K562 (cell line): ENCODE measurements at regions not wholly inside any gene's neighbourhood (a gene's known extent, or its start where the extent isn't known, plus 50 kb on each side); places are given as distances from the start of the nearest gene placed in this dataset.

Experiments
- ATAC-seq: fragments of 200-7000 bp; cut with Tn5 transposase; 3 replicates; pipeline ENCODE4 v1.9.1; 2020; ENCODE audit warnings: moderate library complexity
- BruUV-seq: library from RNA; stranded (reverse); fragments of 400-500 nt; replicated peaks from 2 replicates; lab custom pipeline; 2021; lab: Mats Ljungman, UMichigan
- CTCF ChIA-PET: fragments of 300-600 bp; formaldehyde crosslinking; extraction: SDS; loops from one replicate; lab custom pipeline; 2021; ENCODE audit warnings: low intra/inter-chr PET ratio; lab: Yijun Ruan, JAX
- POLR2A ChIA-PET: fragments of 300-600, 350-650 bp; sonication (Branson Sonifier 250); formaldehyde crosslinking; extraction: SDS; loops from one replicate; lab custom pipeline; 2021; ENCODE audit warnings: antibody characterized with exemption, inconsistent platforms; lab: Yijun Ruan, JAX
- DNase-seq, 4 experiments: peaks; one replicate each; pipeline versions ENCODE4 v3.0.0 to v3.0.0-alpha.2; 2011 to 2018; ENCODE audit warnings: low spot score in 3 of 4, mixed read lengths in 3 of 4; ENCODE audit errors: extremely low read depth in 1 of 4
- FAIRE-seq: peaks from 2 replicates; lab custom pipeline; 2011; peaks lifted over from hg19 to GRCh38; lab: Jason Lieb, UNC
- H2AFZ ChIP-seq: 2 replicates; pipeline ENCODE4 v1.6.0; 2011; ENCODE audit warnings: low read depth, low read length, control low read depth, inconsistent platforms
- H3K27ac ChIP-seq: fragments of 200-600 bp; 3 replicates; pipeline ENCODE4 v1.8.0; 2011; ENCODE audit warnings: low read depth, mild to moderate bottlenecking, control low read depth, inconsistent platforms, low read length, moderate library complexity, mixed read lengths; ENCODE audit errors: extremely low read depth
- H3K27me3 ChIP-seq, 2 experiments: fragments of 300-600 bp in 1 of 2; 2 replicates in 1 of 2; 3 replicates in 1 of 2; pipeline versions ENCODE4 v1.6.0 to v1.8.0; 2011; ENCODE audit warnings: inconsistent platforms in 2 of 2, low read length in 2 of 2, mild to moderate bottlenecking in 1 of 2, mixed read lengths in 1 of 2, moderate library complexity in 1 of 2; ENCODE audit not compliant: control insufficient read depth in 2 of 2, insufficient read depth in 2 of 2
- H3K36me3 ChIP-seq: fragments of 300-600 bp; 3 replicates; pipeline ENCODE4 v1.8.0; 2011; ENCODE audit warnings: mild to moderate bottlenecking, low read length, inconsistent platforms; ENCODE audit not compliant: control insufficient read depth, insufficient read depth
- H3K4me1 ChIP-seq, 2 experiments: fragments of 200-600 bp in 1 of 2; replicated peaks in 1 of 2; 2 replicates in 1 of 2; 3 replicates in 1 of 2; pipeline versions ENCODE4 v1.5.1 to v1.8.0; 2011; ENCODE audit warnings: inconsistent platforms in 2 of 2, low read length in 2 of 2, mild to moderate bottlenecking in 1 of 2, mixed read lengths in 1 of 2, moderate library complexity in 1 of 2; ENCODE audit not compliant: control insufficient read depth in 2 of 2, insufficient read depth in 2 of 2
- H3K4me2 ChIP-seq: 2 replicates; pipeline ENCODE4 v1.6.1; 2011; ENCODE audit warnings: low read length, control low read depth, inconsistent platforms, mixed read lengths; ENCODE audit not compliant: insufficient read depth
- H3K4me3 ChIP-seq: fragments of 200-600 bp; sonication (generic), shearing (Covaris generic); 2 replicates; pipeline ENCODE4 v1.5.1; 2016; ENCODE audit warnings: control low read depth, inconsistent platforms
- H3K79me2 ChIP-seq: fragments of 200-600 bp; 3 replicates; pipeline ENCODE4 v1.8.0; 2011; ENCODE audit warnings: low read length, inconsistent platforms; ENCODE audit not compliant: control insufficient read depth, insufficient read depth
- H3K9ac ChIP-seq, 2 experiments: 2 replicates each; pipeline versions ENCODE4 v1.6.0 to v1.6.1; 2011; ENCODE audit warnings: low read depth in 2 of 2, low read length in 2 of 2, control low read depth in 1 of 2, inconsistent platforms in 1 of 2, mild to moderate bottlenecking in 1 of 2, mixed read lengths in 1 of 2; ENCODE audit not compliant: insufficient read depth in 1 of 2
- H3K9me1 ChIP-seq: one replicate; pipeline ENCODE4 v1.6.0; 2011; ENCODE audit warnings: inconsistent platforms, mild to moderate bottlenecking, low read length, moderate library complexity; ENCODE audit not compliant: control insufficient read depth, insufficient read depth
- H3K9me3 ChIP-seq: replicated peaks from 2 replicates; pipeline ENCODE4 v1.5.1; 2011; ENCODE audit warnings: low read depth, low read length, inconsistent platforms; ENCODE audit not compliant: control insufficient read depth, insufficient read depth
- H4K20me1 ChIP-seq: replicated peaks from 2 replicates; pipeline ENCODE4 v1.6.1; 2011; ENCODE audit warnings: low read length, inconsistent platforms, mixed read lengths; ENCODE audit not compliant: control insufficient read depth, insufficient read depth
- BHLHE40 ChIP-seq: IDR thresholded peaks from 2 replicates; pipeline ENCODE4 v1.6.1; 2011; ENCODE audit warnings: low read length, improper control_type of control experiment
- CREB3 ChIP-seq: fragments of 450-650 bp; conservative IDR thresholded peaks from 2 replicates; pipeline ENCODE4 v1.6.1; 2016; ENCODE audit warnings: missing genetic modification characterization, low read depth, mild to moderate bottlenecking, missing compliant biosample characterization, moderate library complexity
- CTCF ChIP-seq, 3 experiments: IDR thresholded peaks in 2 of 3; conservative IDR thresholded peaks in 1 of 3; 2 replicates each; pipeline ENCODE4 v1.5.1; 2011 to 2012; ENCODE audit warnings: low read length in 3 of 3, mild to moderate bottlenecking in 3 of 3, control low read depth in 2 of 3, improper control_type of control experiment in 1 of 3, inconsistent platforms in 1 of 3, low read depth in 1 of 3, mixed read lengths in 1 of 3, moderate library complexity in 1 of 3; ENCODE audit not compliant: insufficient read depth in 2 of 3
- CTCFL ChIP-seq: IDR thresholded peaks from 2 replicates; pipeline ENCODE4 v1.6.1; 2011; ENCODE audit warnings: borderline replicate concordance, low read depth, mild to moderate bottlenecking, moderate library complexity, low read length; ENCODE audit not compliant: insufficient read depth, poor library complexity, severe bottlenecking
- KHSRP ChIP-seq: fragments of 450-650 bp; IDR thresholded peaks from 2 replicates; pipeline ENCODE4 v1.6.1; 2017
- MECOM ChIP-seq: fragments of 250-450 bp; sonication (Bioruptor Pico); IDR thresholded peaks from 2 replicates; pipeline ENCODE4 v1.8.0; 2022; ENCODE audit warnings: inconsistent platforms
- MTA1 ChIP-seq: fragments of 450-650 bp; IDR thresholded peaks from 2 replicates; pipeline ENCODE4 v1.6.1; 2017; ENCODE audit warnings: borderline replicate concordance
- PREB ChIP-seq: sonication (generic); formaldehyde crosslinking; IDR thresholded peaks from 2 replicates; pipeline ENCODE4 v1.8.1; 2023; ENCODE audit warnings: mild to moderate bottlenecking, missing genetic modification reagents
- RFX1 ChIP-seq: fragments of 450-650 bp; IDR thresholded peaks from 2 replicates; pipeline ENCODE4 v1.6.1; 2016; ENCODE audit warnings: mild to moderate bottlenecking, moderate library complexity
- SRSF7 ChIP-seq: fragments of 200-400 bp; formaldehyde crosslinking; optimal IDR thresholded peaks from 2 replicates; pipeline ENCODE3; 2017; ENCODE audit warnings: mild to moderate bottlenecking, low read depth, low read length
- ZNF165 ChIP-seq: fragments of 250-450 bp; sonication (Bioruptor Pico); IDR thresholded peaks from 2 replicates; pipeline ENCODE4 v1.4.0; 2020; ENCODE audit warnings: borderline replicate concordance
- ZNF347 ChIP-seq: fragments of 450-650 bp; formaldehyde crosslinking; IDR thresholded peaks from 2 replicates; pipeline ENCODE4 v1.4.0; 2020; ENCODE audit warnings: low read depth, mild to moderate bottlenecking, moderate library complexity
- WGBS: fragments of 100-300 bp; shearing (Covaris generic); methylation state at CpG from one replicate; pipeline ENCODE4 v1.1.6; 2016; ENCODE audit warnings: low coverage, mixed read lengths; ENCODE audit not compliant: insufficient coverage; ENCODE audit errors: missing lambda C conversion rate; 5-methylcytosine and 5-hydroxymethylcytosine counted together
- in situ Hi-C: fragments of 300-500 bp; cut with MboI; formaldehyde crosslinking; loops from 4 replicates; pipeline ENCODE4 v1.15.0; 2018; ENCODE audit warnings: inconsistent platforms, mixed read lengths
- intact Hi-C: fragments of 100-400 bp; cut with micrococcal nuclease; formaldehyde crosslinking; loops from 2 replicates; pipeline ENCODE4 v1.14.2; 2022

- 0% methylated on average over 3 of the region's 3 CpGs for WGBS
- TF ChIP-seq MECOM (CRISPR knock-in tag), result no peak
- no peak for TF ChIP-seq SRSF7
- no peak for TF ChIP-seq BHLHE40
- peak in 1 of 3 experiments; percentile 18; a peak in 1 of 6 replicates for TF ChIP-seq CTCF (IDR thresholded peaks at IDR 0.05 in 2 of 3, conservative IDR thresholded peaks at IDR 0.05 in 1 of 3; ENCODE audit: insufficient read depth in 2 of 3, low read depth in 1 of 3, low read length in 3 of 3)
- no peak for TF ChIP-seq ZNF347 (CRISPR knock-in tag)
- TF ChIP-seq PREB, result no peak
- TF ChIP-seq CREB3 (tag), result no peak
- no peak for TF ChIP-seq KHSRP
- peak; percentile 51 for TF ChIP-seq RFX1
- no peak for TF ChIP-seq MTA1
- no peak for TF ChIP-seq ZNF165 (CRISPR knock-in tag)
- peak; percentile 5 for TF ChIP-seq CTCFL
These were observed 75.2 kb upstream of the CD302 start for GRCh38 chr2:159873258-159873657.

More at GRCh38 chr2:159873258-159873657, 75.2 kb upstream of the CD302 start:
- peak; percentile 10 to 19 (median 16) for DNase-seq
- Histone ChIP-seq H3K79me2 (no peaks in the 10 kb centered on the region), H3K9ac (no peak overlapping the region), H3K27ac (no peak overlapping the region), H4K20me1 (no peaks in the 10 kb centered on the region), H3K4me3 (no peak overlapping the region), H3K27me3 (no peaks in the 10 kb centered on the region), H3K36me3 (no peaks in the 10 kb centered on the region), H3K4me1 (no peaks in the 10 kb centered on the region), H3K4me2 (no peak overlapping the region), H2AFZ (0 out of 2 replicates have a peak overlapping the region, but pooled peaks have one; percentile 44), H3K9me3 (no peaks in the 10 kb centered on the region), H3K9me1 (no peaks in the 10 kb centered on the region)
- FAIRE-seq, result no peak
- CTCF ChIA-PET, result no interaction called here
- in situ Hi-C loops (no loop called here), intact Hi-C loops (no loop called here)
- peak; percentile 83 for ATAC-seq
- POLR2A ChIA-PET, result interaction anchor here (0.8 to 1.1 kb wide), 2 partner anchors 9 to 41 kb away, joined by 3 to 6 read pairs; no protein-coding TSS in a partner anchor
- no TSS peak for BruUV-seq
